Stimulated activated CD4-positive, alpha-beta T cell treated with anti-CD3 and anti-CD28 coated beads, Interleukin-1b, Interleukin-23, amount 100 ng/mL, for 4 hours (primary cell): ENCODE measurements at regions not wholly inside any gene's neighbourhood (a gene's known extent, or its start where the extent isn't known, plus 50 kb on each side); places are given as distances from the start of the nearest gene placed in this dataset.

Source experiments
- DNase-seq, 2 donors: peaks; one replicate each; pipeline ENCODE4 v3.0.0-alpha.2; 2020; ENCODE audit warnings: low read depth in 2 of 2

DNA sequence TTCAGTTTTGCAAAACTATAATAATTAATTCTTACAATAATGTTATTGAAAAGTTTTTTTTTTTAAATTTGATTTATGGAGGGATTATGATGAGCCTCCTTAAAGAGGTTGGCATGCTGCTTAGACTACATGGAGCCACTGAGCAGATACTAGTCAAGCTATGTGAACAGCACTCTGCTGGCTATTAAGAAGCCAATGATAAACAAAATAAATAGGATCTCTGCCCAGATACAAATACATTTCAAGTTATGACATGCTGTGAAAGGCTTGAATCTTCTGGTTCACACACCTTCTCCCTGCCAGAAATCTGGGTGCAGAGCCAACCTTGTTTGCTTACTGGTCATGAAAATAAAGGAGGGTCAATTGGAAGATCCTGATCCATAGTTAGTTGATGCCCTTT, 107.4 kb upstream of the NAV3 start:
- no peak for DNase-seq

DNA sequence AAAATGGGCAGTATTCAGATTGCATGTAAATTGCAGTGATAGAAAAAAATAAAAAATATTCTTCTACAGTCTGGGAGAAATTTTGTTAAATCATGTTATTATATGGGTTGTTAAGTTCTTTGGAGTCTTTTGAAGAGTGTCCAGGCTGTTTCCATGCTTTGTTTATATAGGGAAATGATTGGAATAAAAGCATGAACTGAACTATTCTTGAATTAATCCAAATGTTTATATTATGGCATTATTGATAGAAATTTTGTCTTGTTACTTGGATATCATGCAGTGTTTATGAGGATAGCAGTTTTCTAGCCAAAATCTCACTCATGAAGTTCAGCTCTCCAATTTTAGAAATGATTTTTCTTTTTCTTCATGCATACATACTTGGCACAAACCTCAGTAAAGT, 108.2 kb upstream of the NAV3 start:
- DNase-seq, result no peak

DNA sequence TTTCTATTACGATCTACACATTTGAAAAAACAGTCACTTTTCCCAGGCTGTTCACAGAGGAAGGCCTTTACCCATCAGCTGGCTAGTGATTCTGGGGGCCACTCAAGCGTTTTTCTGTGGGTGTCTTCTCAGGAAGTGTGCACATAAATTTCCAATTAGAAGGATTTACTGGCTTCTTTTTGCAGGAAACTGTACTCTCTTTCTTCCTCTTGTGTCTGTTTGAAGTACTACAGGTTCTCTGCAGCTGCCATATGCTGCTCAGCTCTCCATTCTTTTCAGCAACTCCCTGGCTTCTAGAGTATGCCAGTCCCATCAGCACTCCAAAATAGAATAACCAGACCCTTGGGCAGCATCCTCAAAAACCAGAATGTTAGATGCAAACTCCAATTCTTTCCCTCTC, 110.4 kb upstream of the NAV3 start:
- DNase-seq, result no peak

DNA sequence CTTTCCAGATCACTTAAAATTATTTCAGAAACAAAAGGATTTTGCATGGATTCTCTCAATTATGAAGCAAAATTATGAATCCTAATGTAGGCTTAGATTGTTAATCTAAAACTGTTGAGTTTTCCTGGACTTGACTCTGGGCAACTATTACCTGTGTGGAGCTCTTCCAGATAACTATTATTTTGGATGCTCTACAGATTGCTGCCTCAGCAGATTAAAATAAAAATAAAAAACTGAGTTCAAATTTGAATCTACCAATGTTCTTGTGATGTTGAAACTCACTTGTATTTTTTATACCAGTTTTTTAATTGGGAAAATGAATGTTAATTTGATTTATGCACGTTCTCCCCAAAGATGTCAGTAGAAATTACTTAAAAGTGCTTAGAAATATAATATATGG, 120.5 kb upstream of the NAV3 start:
- no peak for DNase-seq

DNA sequence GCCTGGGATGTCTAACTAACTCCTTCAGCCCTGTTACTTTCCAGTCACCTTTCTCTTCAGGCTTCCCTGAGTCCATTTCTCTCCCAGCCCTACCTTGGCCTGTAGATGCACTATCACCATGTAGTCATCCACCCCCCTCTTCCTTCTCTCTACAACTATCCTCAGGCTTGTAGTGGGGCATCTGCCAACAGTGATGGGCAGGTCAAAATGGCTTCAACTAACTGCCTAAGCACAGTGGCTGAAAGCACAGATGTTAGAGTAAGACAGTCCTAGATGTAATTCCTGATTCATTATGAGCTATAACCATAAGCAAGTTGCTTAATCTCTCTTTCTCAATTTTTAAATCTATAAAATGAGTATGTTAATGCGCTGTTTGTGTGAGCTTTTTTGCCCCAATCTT, 133.6 kb upstream of the NAV3 start:
- no peak for DNase-seq

DNA sequence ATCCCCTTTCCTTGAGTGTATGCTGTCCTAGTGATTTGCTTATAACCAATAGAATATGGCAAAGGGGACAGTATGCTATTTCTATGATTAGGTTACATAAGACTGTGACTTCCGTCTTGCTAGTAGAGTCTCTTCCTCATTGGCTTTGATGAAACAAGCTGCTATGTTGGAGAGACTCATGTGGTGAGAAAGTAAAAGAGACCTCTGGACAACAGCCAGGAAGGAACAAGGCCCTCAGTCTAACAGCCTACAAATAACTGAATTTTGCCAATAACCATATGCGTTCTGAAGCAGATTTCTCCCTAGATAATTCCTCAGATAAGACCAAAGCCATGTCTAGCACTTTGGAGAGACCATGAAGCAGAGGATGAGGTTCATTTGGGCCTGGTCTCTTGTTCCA, 134.5 kb upstream of the NAV3 start:
- DNase-seq, result no peak

DNA sequence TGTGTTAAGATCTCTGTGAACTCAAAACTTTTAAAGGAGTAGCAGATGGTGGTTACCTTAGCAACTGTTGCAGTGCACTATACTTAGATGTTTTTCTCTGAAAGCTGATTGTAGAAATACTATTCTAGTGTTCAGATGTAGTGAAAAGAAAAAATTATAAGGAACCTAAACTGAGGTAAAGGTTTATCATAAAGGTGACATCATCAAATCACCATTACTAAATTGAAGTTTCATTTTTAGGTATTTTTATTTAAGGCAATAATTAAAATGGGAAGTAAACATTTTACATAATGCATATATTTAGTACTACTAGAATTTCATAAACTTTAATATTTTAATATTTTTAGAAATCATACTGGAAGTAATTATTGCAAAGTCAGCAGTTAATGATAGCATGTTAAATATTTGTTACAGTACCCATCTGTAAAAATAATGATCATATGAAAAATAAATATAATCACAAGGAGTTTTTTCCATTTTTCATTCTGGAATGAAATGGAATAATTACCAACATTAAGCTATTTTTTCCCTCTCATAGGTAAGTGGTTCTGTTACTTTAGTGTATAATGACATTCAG, 141.1 kb upstream of the NAV3 start:
- DNase-seq, result no peak

DNA sequence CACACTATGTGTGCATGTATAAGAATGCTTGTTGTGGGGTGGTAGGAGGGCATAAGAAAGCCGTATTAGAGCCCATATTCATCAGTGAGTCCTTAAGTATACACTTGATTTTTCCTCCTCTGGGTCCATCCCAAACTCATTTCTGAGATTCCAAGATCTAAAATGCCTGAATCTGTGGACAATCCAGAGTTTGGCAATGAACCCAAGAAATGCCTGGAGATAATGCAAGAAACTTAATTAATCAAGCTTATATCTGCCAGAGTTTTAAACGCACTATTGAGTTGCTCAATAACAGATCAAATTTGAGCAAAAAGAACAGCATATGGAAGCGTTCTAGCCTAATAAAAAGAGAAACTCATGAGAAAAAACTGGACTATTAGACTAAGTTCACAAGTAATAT, 143.4 kb upstream of the NAV3 start:
- no peak for DNase-seq

DNA sequence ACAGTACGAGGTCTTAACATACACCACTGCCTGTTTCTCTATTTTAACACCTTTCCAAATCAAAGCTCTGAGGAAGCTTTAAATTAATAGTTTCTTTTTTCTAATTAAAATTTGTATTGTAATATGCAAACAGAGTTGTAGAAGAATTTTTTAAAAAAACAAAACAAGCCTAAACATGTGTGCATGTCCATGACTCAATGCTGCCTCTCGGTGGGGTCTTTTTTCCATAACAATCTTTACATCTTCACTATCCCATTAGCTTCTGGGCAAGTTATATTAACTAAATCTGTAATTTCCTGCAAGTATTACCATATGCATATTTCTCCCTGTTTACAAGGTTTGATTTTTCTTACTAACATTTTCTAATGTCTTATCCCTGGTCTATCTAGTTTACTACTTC, 143.9 kb upstream of the NAV3 start:
- DNase-seq, result no peak

DNA sequence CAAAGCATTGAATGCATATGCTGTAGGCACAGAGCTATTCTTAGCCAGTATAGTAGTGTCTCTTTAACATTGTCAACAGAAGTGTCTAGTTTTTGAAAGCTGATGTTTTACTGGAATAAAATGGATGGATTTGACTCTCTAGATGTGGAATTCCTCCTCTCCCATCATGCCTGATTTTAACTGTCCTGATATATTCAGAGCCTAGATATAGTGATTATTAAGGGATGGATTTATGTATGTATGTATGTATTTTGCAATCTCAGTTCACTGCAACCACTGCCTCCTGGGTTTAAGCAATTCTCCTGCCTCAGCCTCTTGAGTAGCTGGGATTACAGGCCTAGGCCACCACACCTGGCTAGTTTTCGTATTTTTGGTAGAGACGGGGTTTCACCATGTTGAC, 144.8 kb upstream of the NAV3 start:
- no peak for DNase-seq

DNA sequence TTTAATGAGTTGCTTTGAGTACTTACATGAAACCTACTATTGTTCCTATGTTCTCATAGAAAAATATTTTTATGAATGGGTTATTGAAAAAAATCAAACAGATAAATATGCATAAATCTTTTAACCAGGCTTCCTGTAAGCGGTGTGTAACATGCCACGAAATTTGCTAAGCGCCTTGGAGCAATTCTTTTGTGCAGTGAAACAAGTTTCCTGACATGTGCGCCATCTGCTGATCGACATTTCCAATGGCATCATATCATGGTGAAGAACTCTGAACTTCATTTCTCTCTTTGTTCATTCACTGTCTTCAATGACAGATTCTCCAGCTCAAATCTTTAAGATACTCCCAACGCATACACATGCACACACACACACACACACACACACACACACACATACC, 145.6 kb upstream of the NAV3 start:
- DNase-seq, result no peak

DNA sequence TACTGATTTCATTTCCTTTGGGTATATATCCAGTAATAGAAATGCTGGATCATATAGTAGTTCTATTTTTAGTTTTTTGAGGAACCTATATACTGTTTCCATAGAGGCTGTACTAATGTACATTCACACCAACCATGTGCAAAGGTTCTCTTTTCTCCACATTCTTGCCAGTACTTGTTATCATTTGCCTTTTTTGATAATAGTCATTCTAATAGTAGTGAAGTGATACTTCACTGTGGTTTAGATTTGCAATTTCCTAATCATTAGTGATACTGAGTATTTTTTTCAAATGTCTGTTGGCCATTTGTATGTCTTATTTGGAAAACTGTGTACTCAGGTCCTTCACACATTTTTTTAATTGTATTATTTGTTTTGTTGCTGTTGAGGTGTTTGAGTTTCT, 148.2 kb upstream of the NAV3 start:
- DNase-seq, result no peak

DNA sequence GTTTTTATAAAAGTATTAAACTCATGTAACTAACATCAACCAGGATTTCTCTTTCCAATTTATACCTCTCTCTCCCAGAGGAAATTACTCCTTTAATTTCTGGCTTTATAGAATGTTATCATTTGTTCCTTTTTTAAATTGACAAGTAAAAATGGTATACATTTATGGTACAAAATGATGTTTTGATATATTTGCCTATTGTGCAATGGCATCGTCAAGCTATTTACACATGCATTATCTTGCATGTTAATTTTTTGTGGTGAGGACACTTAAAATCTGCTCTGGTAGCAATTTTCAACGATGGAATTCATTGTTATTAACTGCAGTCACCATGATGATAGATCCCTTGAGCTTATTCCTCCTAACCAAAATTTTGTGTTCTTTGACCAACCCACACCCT, 149.0 kb upstream of the NAV3 start:
- DNase-seq, result no peak

DNA sequence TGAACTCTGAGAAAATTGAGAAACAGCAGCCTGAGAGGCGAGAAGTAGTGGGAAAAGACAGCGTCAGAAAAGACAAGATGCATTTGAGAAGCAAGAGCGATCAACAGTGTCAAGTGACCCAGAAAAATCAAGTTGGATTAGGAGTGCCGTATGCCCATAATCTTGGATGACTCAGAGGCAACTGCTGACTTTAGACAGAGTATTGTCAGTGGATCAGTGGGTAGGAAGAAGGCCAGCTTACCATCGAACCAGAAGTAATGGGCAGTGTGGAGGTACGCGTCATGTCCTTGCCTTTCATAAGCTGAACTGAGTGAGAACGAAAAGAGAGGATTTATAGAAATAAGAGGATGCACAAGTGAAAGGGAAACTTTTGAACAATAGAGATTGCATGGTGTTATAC, 151.0 kb upstream of the NAV3 start:
- no peak for DNase-seq

DNA sequence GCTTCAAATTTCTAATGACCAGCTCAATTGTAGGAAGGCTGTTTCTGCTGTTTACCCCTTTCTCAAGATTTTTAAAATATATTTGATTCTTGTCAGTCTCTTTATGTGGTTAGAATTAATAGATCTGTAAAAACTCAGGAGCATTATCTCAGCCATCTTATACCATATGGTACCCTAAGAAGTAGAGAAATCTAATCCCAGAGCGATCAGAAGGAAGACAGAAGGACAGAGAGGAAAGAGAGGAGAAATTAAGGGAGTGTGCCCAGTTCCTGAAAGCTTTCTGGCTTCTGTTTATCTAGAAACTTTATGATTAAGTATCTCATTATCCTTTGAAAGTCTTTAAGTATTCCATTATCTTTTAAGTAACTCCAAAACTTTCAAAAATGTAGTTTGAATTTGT, 152.1 kb upstream of the NAV3 start:
- DNase-seq, result no peak

DNA sequence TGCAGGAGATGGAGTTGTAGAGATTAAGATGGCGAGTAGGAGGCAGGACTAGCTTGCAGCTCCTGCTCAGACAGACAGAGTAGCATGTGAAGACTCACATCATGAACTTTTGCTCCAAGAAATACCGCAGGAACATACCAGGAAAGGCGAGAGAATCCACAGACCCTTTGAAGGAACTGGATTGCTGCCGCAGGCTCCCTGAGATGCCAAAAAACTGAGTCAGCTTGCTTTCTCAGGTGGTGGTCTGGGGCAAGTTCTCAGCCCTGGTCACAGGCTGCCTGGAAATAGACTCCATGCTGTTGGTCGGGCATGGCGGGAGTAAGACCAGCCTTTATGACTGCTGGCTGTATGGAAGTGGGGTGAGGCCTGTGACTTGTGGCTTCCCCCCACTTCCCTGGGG, 163.6 kb upstream of the NAV3 start:
- no peak for DNase-seq

DNA sequence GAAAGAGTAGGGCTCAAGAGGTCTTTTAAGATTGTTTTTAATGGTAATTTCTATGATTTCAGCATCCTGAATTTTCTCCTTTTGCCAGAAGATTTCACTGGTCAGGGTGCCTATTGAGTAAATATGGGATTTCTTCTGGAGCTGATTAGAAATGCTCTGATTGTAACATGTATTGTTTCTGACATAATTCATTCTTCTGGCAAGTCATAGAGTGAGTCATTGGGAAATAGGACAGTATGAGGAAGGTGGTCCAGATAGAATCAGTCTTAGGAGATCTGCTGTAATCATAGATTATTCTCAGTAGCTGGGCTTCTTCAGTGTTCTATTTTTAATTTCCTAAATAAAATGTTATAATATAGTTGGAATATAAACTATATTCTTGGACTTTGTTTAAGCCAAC, 182.0 kb upstream of the NAV3 start:
- no peak for DNase-seq

DNA sequence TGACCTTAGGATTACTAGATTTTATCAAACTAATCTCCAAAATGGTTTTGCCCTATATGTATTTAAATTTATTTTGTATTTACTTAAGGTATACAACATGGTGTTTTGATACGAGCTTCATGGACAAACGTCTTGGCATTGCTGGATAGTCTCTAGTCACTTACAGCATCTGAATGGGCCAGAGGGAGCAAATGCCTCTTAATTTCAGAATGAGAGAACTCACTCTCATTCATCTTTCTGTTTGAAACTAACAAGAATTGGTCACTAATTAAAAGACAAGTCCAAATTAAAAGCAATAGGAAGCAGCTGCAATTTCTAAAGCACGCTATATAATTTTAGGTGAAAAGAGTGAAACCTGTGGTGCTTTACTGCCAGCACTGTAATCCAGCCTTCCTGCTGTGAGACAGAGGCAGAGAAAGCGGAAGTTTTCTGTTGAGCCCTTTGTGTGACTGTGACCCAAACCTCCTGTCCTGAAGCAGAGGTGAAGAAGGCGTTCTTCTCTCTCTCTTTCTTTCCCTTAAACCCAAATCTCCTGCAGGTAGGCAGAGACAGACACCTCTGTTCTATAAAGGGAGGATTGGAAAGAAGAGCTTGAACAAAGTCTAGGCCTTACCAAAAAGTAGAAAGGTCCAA, 184.6 kb upstream of the NAV3 start:
- DNase-seq, result no peak

DNA sequence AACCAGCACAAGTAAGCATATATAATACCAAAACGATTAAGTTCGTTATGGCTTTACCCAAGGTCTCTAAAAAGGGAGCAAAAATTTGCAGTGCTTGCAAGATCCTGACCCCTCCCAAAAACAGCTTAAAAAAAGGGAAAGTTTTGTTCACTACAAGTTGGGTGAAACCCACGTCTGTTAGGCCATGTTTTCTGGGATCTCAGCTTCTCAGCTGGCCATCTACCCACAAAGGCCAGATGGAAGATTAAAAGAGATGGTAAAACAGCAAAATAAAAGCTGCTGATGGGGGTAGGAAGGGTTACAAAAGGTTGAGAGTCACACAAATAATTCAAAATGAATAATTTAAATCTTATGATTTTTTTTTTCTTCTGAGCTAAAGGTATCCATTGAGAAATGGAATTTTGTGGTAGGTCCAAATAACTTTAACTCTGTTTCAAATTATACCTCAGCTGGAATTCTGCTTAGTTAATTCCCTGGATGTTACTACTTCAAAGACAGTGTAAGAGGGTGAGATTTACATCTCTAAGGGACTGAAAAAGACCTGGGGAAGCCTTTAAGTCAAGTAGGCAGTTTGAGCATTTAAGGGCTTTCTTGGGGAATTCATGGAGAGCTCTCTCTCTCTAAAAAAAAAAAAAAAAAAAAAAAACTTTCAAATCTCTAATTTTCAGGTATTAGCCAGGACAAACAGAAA, 185.6 kb upstream of the NAV3 start:
- DNase-seq, result no peak

DNA sequence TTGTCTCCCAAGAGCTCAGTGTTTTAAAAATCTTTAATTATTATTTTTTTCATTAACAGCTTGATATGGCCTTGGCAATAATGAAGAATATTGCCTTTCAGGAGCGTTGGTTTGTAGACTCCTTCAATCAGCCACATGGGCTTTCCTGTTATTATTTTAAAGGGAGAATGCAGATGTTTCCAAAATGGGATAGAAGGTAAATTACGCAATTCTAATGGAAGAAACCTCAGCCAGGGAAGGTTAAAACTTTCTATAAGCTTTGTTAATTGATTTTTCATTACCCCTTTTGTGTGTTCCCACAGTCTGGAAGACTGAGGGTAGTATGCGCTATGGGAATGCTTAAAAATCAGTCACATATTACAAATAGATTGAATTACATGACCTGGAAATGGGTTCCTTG, 188.4 kb upstream of the NAV3 start:
- no peak for DNase-seq

DNA sequence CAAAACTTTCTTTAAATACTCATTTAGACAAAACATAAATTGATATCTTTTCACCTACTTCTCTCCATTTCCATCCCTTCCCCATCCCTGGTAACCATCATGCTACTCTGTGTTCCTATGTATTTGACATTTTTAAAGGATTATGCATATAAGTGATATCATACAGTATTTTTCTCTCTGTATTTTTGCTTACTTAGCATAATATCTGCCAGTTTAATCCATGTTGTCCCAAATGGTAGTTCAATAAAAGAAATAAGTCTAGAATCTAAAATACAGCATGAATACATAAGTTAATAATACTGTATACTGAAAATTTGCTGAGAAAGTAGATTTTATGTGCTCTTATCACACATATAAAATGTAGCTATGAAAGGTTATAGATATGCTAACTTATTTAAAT, 190.3 kb upstream of the NAV3 start:
- no peak for DNase-seq

DNA sequence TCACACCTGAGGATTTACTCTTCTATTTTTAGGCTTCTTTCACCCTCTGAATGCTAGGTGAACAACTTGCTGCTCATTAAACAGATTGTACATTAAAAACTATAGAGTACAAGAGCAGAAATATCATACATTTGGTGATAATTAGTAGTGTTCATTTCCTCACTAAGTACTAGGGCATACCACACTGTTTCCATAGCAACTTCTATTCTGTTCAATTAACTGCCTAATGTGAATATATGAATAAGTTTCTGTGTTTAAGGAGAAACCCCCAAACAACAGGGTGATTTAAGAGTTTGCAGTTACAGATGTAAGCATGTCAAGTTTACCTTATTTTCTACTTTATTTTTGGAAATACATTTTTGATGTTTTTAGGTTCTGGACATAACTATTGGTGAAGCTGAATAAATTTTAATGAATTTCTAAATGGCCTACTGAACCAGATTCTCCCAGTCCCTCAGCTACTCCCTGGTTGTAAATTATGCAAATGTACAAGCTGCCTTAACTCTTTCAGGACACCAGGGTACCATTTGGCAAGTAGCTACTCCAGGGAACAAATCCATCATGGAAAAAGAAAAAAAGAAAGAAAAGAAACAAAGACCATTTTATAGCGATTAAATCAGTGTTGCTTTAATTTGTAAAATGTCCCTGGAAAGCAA, 199.8 kb upstream of the NAV3 start:
- DNase-seq, result no peak

DNA sequence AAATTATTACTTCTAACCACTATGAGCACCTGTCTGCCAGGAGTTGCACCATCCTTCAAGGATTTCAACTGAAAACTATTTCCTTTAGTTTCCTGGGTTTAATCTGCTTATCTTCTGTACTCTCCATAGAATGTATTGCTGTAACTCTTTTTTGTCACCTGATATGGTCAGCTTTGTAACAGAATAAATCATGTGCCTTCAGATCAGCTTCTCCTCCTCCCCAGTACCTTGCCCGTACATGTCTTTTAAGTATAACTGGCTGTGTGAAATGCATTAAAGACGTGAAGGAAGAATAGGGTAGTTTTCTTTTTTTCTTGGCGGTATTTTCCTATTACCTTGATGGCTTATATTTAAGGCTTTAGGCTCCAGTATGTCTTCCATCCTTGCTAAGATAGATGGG, 200.3 kb upstream of the NAV3 start:
- no peak for DNase-seq
